ENCODE measurements at regions not wholly inside any gene's neighbourhood (a gene's known extent, or its start where the extent isn't known, plus 50 kb on each side); places are given as distances from the start of the nearest gene placed in this dataset.

GRCh38 chr4:138890891-138891570, 124.5 kb upstream of the NOCT start:
- no peak for TF ChIP-seq CTCF (IDR thresholded peaks at IDR 0.05; ENCODE audit: low read length, missing control alignments)
- no peak overlapping the region for H3K4me3 ChIP-seq (replicated peaks; ENCODE audit: low read depth, low read length)
- DNase-seq (ENCODE audit: low read depth): no peak

DNA sequence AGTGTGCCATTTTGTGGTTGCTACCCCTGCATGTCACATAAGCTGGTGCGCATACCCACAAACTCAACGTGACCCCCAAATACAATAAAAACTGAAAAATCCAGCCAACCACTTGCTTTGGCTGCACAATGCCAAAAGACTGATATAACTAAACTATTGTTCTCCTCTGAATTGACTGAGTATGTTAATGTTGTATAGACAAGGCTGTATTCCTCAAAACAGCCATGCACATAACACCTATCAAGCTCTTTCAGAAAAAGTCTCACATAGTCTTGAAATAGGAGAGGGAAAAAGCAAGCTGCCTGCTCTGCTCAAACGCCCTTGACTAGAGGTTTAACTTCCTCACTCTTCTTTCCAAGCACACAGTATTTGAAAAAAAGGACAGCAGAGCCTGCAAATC, 126.4 kb upstream of the NOCT start:
- no peak for DNase-seq (ENCODE audit: low read depth)
- no peak overlapping the region for H3K4me3 ChIP-seq (replicated peaks; ENCODE audit: low read depth, low read length)
- no peak for TF ChIP-seq CTCF (IDR thresholded peaks at IDR 0.05; ENCODE audit: low read length, missing control alignments)

GRCh38 chr4:138887741-138888140, 127.8 kb upstream of the NOCT start:
- no peak for TF ChIP-seq CTCF (IDR thresholded peaks at IDR 0.05; ENCODE audit: low read length, missing control alignments)
- DNase-seq (ENCODE audit: low read depth): no peak
- no peak overlapping the region for H3K4me3 ChIP-seq (replicated peaks; ENCODE audit: low read depth, low read length)

- TF ChIP-seq CTCF (IDR thresholded peaks at IDR 0.05; ENCODE audit: low read length, missing control alignments): no peak
- DNase-seq (ENCODE audit: low read depth): no peak
- no peak overlapping the region for H3K4me3 ChIP-seq (replicated peaks; ENCODE audit: low read depth, low read length)
These were observed 128.2 kb upstream of the NOCT start for GRCh38 chr4:138887341-138887740.

- TF ChIP-seq CTCF (IDR thresholded peaks at IDR 0.05; ENCODE audit: low read length, missing control alignments): no peak
- H3K4me3 ChIP-seq (replicated peaks; ENCODE audit: low read depth, low read length): no peak overlapping the region
- no peak for DNase-seq (ENCODE audit: low read depth)
These were observed 135.8 kb upstream of the NOCT start for GRCh38 chr4:138879757-138880156.

GRCh38 chr4:138875891-138876608, 139.5 kb upstream of the NOCT start:
- H3K4me3 ChIP-seq (replicated peaks; ENCODE audit: low read depth, low read length): no peak overlapping the region
- TF ChIP-seq CTCF (IDR thresholded peaks at IDR 0.05; ENCODE audit: low read length, missing control alignments): no peak
- DNase-seq (ENCODE audit: low read depth): peak; percentile 87

- no peak for DNase-seq (ENCODE audit: low read depth)
- no peak for TF ChIP-seq CTCF (IDR thresholded peaks at IDR 0.05; ENCODE audit: low read length, missing control alignments)
- no peak overlapping the region for H3K4me3 ChIP-seq (replicated peaks; ENCODE audit: low read depth, low read length)
These were observed 144.1 kb upstream of the NOCT start for GRCh38 chr4:138871555-138871875.

Measured in fibroblast of pulmonary artery (primary cell).